Fibroblast of lung (primary cell): ENCODE measurements at regions not wholly inside any gene's neighbourhood (a gene's known extent, or its start where the extent isn't known, plus 50 kb on each side); places are given as distances from the start of the nearest gene placed in this dataset.

Source experiments
- DNase-seq, 2 donors: peaks; one replicate each; pipeline versions ENCODE4 v3.0.0 to v3.0.0-alpha.2; 2010; ENCODE audit warnings: low read depth in 2 of 2
- H2AFZ ChIP-seq: 2 replicates; pipeline ENCODE4 v1.5.1; 2012; ENCODE audit warnings: low read length, control low read depth, inconsistent platforms
- H3K27ac ChIP-seq: 2 replicates; pipeline ENCODE4 v1.5.1; 2011; ENCODE audit warnings: low read length, control low read depth; ENCODE audit not compliant: insufficient read depth
- H3K27me3 ChIP-seq: 2 replicates; pipeline ENCODE4 v1.5.1; 2011; ENCODE audit warnings: mild to moderate bottlenecking, low read length; ENCODE audit not compliant: control insufficient read depth, insufficient read depth
- H3K36me3 ChIP-seq: 2 replicates; pipeline ENCODE4 v1.5.1; 2011; ENCODE audit warnings: low read length; ENCODE audit not compliant: control insufficient read depth, insufficient read depth
- H3K4me1 ChIP-seq: 2 replicates; pipeline ENCODE4 v1.5.1; 2011; ENCODE audit warnings: low read length; ENCODE audit not compliant: control insufficient read depth, insufficient read depth; ENCODE audit errors: extremely low read depth
- H3K4me2 ChIP-seq: 2 replicates; pipeline ENCODE4 v1.5.1; 2011; ENCODE audit warnings: low read length, control low read depth; ENCODE audit not compliant: insufficient read depth; ENCODE audit errors: extremely low read depth
- H3K4me3 ChIP-seq, 4 experiments: fragments of 200-600 bp in 1 of 4; sonication (generic) in 1 of 4; replicated peaks in 1 of 4; 2 replicates each; pipeline ENCODE4 v1.5.1; 2011 to 2016; ENCODE audit warnings: low read length in 4 of 4, low read depth in 3 of 4, mild to moderate bottlenecking in 3 of 4, control low read depth in 2 of 4, inconsistent platforms in 1 of 4, mixed read lengths in 1 of 4; ENCODE audit not compliant: insufficient read depth in 1 of 4; ENCODE audit errors: control extremely low read depth in 1 of 4
- H3K79me2 ChIP-seq: 2 replicates; pipeline ENCODE4 v1.5.1; 2012; ENCODE audit warnings: mild to moderate bottlenecking, low read length, inconsistent platforms; ENCODE audit not compliant: control insufficient read depth, insufficient read depth
- H3K9ac ChIP-seq: 2 replicates; pipeline ENCODE4 v1.5.1; 2011; ENCODE audit warnings: mild to moderate bottlenecking, low read length, control low read depth; ENCODE audit not compliant: insufficient read depth
- H3K9me3 ChIP-seq: 2 replicates; pipeline ENCODE4 v1.5.1; 2012; ENCODE audit warnings: low read depth, low read length; ENCODE audit not compliant: control insufficient read depth, insufficient read depth
- H4K20me1 ChIP-seq: 2 replicates; pipeline ENCODE4 v1.5.1; 2011; ENCODE audit warnings: low read length; ENCODE audit not compliant: control insufficient read depth, insufficient read depth; ENCODE audit errors: extremely low read depth
- EZH2 ChIP-seq: IDR thresholded peaks from 2 replicates; pipeline ENCODE4 v1.5.1; 2012; ENCODE audit warnings: low read length, control low read depth, mild to moderate bottlenecking; ENCODE audit errors: missing control alignments
- TF ChIP-seq, protein P1 (sequence below), 2 donors: IDR thresholded peaks in 1 of 2; conservative IDR thresholded peaks in 1 of 2; 1 replicate in 1 of 2; 2 replicates in 1 of 2; pipeline ENCODE4 v1.5.1; 2011 to 2012; ENCODE audit warnings: low read length in 2 of 2, control low read depth in 1 of 2, inconsistent platforms in 1 of 2, low read depth in 1 of 2, mild to moderate bottlenecking in 1 of 2

DNA sequence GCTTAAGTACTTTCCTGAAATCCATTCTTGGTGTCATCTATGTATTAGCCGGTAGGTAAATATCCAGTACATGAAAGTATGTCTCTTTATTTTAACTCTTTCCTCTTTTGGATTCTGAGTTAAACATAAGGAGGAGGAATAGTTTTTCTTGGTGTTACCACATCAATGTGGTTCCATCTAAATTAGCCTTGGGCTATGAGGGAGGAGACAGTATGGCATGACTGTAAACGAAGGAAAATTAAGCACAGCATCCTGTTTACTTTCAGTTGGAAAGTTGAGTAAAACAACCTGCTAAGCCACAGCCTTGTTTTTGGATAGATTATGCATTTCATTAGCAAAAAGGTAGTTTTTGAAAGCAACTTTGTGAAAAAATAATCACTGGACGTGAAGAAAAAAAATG, 693.0 kb upstream of the SOX9 start:
- Histone ChIP-seq H3K79me2 (no peaks in the 10 kb centered on the region), H3K4me1 (peaks cover 2% of the 10 kb centered on the region), H3K27ac (no peak overlapping the region), H4K20me1 (no peaks in the 10 kb centered on the region), H3K4me2 (no peak overlapping the region), H3K36me3 (no peaks in the 10 kb centered on the region), H2AFZ (no peak overlapping the region), H3K27me3 (no peaks in the 10 kb centered on the region), H3K9me3 (no peaks in the 10 kb centered on the region), H3K9ac (no peak overlapping the region), H3K4me3 (no peak overlapping the region)
- TF ChIP-seq, protein P1, sequence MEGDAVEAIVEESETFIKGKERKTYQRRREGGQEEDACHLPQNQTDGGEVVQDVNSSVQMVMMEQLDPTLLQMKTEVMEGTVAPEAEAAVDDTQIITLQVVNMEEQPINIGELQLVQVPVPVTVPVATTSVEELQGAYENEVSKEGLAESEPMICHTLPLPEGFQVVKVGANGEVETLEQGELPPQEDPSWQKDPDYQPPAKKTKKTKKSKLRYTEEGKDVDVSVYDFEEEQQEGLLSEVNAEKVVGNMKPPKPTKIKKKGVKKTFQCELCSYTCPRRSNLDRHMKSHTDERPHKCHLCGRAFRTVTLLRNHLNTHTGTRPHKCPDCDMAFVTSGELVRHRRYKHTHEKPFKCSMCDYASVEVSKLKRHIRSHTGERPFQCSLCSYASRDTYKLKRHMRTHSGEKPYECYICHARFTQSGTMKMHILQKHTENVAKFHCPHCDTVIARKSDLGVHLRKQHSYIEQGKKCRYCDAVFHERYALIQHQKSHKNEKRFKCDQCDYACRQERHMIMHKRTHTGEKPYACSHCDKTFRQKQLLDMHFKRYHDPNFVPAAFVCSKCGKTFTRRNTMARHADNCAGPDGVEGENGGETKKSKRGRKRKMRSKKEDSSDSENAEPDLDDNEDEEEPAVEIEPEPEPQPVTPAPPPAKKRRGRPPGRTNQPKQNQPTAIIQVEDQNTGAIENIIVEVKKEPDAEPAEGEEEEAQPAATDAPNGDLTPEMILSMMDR (conservative IDR thresholded peaks at IDR 0.05 in 1 of 2, IDR thresholded peaks at IDR 0.05 in 1 of 2; ENCODE audit: low read depth in 1 of 2, low read length in 2 of 2): no peak
- no peak for TF ChIP-seq EZH2
- DNase-seq: no peak

DNA sequence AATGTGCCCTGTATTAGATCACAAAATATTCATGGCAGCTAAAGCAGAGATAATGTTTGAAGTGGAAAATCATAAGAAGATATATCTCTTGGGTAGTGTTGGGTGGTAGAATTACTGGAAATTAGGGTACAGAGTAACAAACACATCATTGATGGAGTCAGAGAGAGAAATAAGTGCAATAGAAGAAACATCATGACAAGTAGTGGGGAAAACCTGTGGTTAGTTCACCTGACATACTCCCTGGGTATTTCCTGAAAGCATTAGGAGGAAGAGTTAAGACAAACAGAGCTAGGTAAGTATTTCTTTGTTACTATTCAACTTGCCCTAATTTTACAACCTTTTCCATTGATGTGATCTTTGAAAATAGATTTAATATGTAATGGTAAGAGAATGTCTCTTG, 691.9 kb upstream of the SOX9 start:
- no peak for DNase-seq
- Histone ChIP-seq H3K27ac (no peak overlapping the region), H3K27me3 (no peaks in the 10 kb centered on the region), H3K9me3 (no peaks in the 10 kb centered on the region), H3K4me2 (no peak overlapping the region), H3K9ac (no peak overlapping the region), H3K36me3 (no peaks in the 10 kb centered on the region), H3K4me3 (no peak overlapping the region), H4K20me1 (no peaks in the 10 kb centered on the region), H3K4me1 (peaks cover 2% of the 10 kb centered on the region), H2AFZ (no peak overlapping the region), H3K79me2 (no peaks in the 10 kb centered on the region)
- no peak for TF ChIP-seq EZH2
- TF ChIP-seq, protein P1 (conservative IDR thresholded peaks at IDR 0.05 in 1 of 2, IDR thresholded peaks at IDR 0.05 in 1 of 2; ENCODE audit: low read depth in 1 of 2, low read length in 2 of 2): no peak

DNA sequence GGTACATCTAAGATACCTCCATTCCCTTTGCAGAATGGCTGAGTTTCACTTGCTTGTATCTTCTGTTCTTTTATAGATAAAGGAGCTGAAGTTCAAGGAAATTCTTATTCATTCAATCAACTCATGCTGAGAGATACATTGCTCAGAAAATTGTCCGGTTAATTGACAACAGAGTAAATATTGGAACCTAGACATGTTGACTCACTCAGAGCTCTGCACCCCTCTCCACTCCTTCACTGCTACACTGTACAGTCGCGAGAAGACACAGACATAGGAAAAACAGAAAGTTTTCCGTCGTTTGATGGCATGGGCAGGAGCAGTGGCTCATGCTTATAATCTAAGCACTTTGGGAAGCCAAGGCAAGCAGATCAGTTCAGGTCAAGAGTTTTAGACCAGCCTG, 690.5 kb upstream of the SOX9 start:
- H3K27me3 ChIP-seq: no peaks in the 10 kb centered on the region
- no peak overlapping the region for H2AFZ ChIP-seq
- H3K4me3 ChIP-seq: no peak overlapping the region
- no peak for TF ChIP-seq EZH2
- TF ChIP-seq, protein P1 (conservative IDR thresholded peaks at IDR 0.05 in 1 of 2, IDR thresholded peaks at IDR 0.05 in 1 of 2; ENCODE audit: low read depth in 1 of 2, low read length in 2 of 2): no peak
- H4K20me1 ChIP-seq: no peaks in the 10 kb centered on the region
- no peak overlapping the region for H3K9ac ChIP-seq
- no peak for DNase-seq
- no peak overlapping the region for H3K27ac ChIP-seq
- peaks cover 2% of the 10 kb centered on the region for H3K4me1 ChIP-seq
- H3K36me3 ChIP-seq: no peaks in the 10 kb centered on the region
- no peak overlapping the region for H3K4me2 ChIP-seq
- H3K79me2 ChIP-seq: no peaks in the 10 kb centered on the region
- H3K9me3 ChIP-seq: no peaks in the 10 kb centered on the region
